Ishikawa (cell line): ENCODE measurements at regions not wholly inside any gene's neighbourhood (a gene's known extent, or its start where the extent isn't known, plus 50 kb on each side); places are given as distances from the start of the nearest gene placed in this dataset.

Experiments
- CEBPB ChIP-seq: IDR thresholded peaks from 2 replicates; pipeline ENCODE4 v1.6.1; 2012
- EGR1 ChIP-seq: IDR thresholded peaks from 2 replicates; pipeline ENCODE4 v1.6.1; 2012
- EP300 ChIP-seq: IDR thresholded peaks from 2 replicates; pipeline ENCODE4 v1.6.1; 2012; ENCODE audit warnings: borderline replicate concordance
- RAD21 ChIP-seq: IDR thresholded peaks from 2 replicates; pipeline ENCODE4 v1.6.1; 2012; ENCODE audit warnings: low read depth
- ZBTB7A ChIP-seq: IDR thresholded peaks from 2 replicates; pipeline ENCODE4 v1.6.1; 2012; ENCODE audit warnings: low read depth
- TF ChIP-seq, protein P1 (sequence below): IDR thresholded peaks from 2 replicates; pipeline ENCODE4 v1.6.1; 2012; ENCODE audit warnings: low read depth, mild to moderate bottlenecking
- TF ChIP-seq, protein P2 (sequence below): IDR thresholded peaks from 2 replicates; pipeline ENCODE4 v1.6.1; 2012

DNA sequence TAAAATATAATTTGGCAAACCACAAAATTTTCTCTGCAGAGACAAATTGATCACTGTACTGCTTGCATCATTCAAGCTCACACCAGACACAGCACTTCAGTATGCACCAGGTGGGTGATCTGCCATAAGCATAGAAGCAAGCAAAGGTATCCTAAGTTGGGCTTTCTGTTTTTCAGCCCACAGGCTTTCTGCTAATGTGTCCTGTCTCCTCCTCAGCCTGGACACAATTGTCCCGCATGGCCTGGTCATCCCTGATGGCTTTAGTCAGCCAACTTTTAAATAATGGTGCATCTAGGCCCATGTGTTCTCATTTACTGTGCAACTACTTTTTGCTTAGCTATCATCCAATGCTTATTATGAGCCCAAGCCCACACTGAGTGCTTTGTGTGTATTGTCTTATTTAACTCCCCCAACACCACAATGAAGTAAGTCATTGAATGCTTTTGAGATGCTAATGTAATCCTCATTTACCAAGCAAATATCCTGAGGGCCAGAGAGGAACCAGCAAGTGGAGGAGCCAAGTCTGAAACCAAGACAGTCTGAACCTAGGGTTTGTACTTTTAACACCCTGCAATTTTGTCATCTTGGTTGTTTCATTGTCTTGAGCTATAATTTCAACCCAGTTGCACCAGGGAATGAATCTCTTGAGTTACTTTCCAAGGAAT is 111.2 kb upstream of the SETBP1 start:
- TF ChIP-seq EGR1 (no peak), RAD21 (no peak), ZBTB7A (no peak), CEBPB (no peak), EP300 (no peak)
- TF ChIP-seq, protein P1, sequence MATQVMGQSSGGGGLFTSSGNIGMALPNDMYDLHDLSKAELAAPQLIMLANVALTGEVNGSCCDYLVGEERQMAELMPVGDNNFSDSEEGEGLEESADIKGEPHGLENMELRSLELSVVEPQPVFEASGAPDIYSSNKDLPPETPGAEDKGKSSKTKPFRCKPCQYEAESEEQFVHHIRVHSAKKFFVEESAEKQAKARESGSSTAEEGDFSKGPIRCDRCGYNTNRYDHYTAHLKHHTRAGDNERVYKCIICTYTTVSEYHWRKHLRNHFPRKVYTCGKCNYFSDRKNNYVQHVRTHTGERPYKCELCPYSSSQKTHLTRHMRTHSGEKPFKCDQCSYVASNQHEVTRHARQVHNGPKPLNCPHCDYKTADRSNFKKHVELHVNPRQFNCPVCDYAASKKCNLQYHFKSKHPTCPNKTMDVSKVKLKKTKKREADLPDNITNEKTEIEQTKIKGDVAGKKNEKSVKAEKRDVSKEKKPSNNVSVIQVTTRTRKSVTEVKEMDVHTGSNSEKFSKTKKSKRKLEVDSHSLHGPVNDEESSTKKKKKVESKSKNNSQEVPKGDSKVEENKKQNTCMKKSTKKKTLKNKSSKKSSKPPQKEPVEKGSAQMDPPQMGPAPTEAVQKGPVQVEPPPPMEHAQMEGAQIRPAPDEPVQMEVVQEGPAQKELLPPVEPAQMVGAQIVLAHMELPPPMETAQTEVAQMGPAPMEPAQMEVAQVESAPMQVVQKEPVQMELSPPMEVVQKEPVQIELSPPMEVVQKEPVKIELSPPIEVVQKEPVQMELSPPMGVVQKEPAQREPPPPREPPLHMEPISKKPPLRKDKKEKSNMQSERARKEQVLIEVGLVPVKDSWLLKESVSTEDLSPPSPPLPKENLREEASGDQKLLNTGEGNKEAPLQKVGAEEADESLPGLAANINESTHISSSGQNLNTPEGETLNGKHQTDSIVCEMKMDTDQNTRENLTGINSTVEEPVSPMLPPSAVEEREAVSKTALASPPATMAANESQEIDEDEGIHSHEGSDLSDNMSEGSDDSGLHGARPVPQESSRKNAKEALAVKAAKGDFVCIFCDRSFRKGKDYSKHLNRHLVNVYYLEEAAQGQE: no peak
- TF ChIP-seq, protein P2, sequence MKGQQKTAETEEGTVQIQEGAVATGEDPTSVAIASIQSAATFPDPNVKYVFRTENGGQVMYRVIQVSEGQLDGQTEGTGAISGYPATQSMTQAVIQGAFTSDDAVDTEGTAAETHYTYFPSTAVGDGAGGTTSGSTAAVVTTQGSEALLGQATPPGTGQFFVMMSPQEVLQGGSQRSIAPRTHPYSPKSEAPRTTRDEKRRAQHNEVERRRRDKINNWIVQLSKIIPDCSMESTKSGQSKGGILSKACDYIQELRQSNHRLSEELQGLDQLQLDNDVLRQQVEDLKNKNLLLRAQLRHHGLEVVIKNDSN: no peak
